Left ventricle myocardium superior (tissue), 1 donor: ENCODE measurements at regions not wholly inside any gene's neighbourhood (a gene's known extent, or its start where the extent isn't known, plus 50 kb on each side); places are given as distances from the start of the nearest gene placed in this dataset.
A peak's percentile ranks its signal among the peaks of the same experiment; 100 is the strongest.

ENCODE experiments used
- ATAC-seq: fragments of 200-7000 bp; cut with Tn5 transposase; one replicate; pipeline ENCODE4 v1.9.1; 2020; ENCODE audit warnings: mild to moderate bottlenecking, moderate library complexity
- DNase-seq: peaks from one replicate; pipeline ENCODE4 v3.0.0-alpha.2; 2020
- intact Hi-C: fragments of 100-400 bp; cut with micrococcal nuclease; formaldehyde crosslinking; loops from one replicate; pipeline ENCODE4 v1.11.0; 2022
- donor health status: DM: no; HTN: yes; CAD: no; lungs with severe emphysema.

GRCh38 chr1:60298290-60298689 is 224.7 kb upstream of the C1orf87 start:
- no peak for ATAC-seq
- DNase-seq, result no peak
- intact Hi-C loops, result no loop called here

- no peak for ATAC-seq
Measured at GRCh38 chr1:60296794-60297193, 223.2 kb upstream of the C1orf87 start.

GRCh38 chr1:60292140-60292539 is 218.6 kb upstream of the C1orf87 start:
- no peak for DNase-seq
- no peak for ATAC-seq
- intact Hi-C loops, result no loop called here

More at GRCh38 chr1:60296794-60297193, 223.2 kb upstream of the C1orf87 start:
- DNase-seq, result no peak
- intact Hi-C loops, result no loop called here

- intact Hi-C loops, result no loop called here
- no peak for DNase-seq
- no peak for ATAC-seq
Measured at GRCh38 chr1:60290393-60290792, 216.8 kb upstream of the C1orf87 start.

- intact Hi-C loops, result loop anchor here (10.0 kb wide), 1 partner anchor 757 kb away; no protein-coding TSS in a partner anchor
- DNase-seq, result no peak
- no peak for ATAC-seq
Measured at GRCh38 chr1:60287536-60287935, 214.0 kb upstream of the C1orf87 start.

GRCh38 chr1:60283690-60284089 is 210.1 kb upstream of the C1orf87 start:
- DNase-seq, result no peak
- intact Hi-C loops, result loop anchor here (5.0 to 10.0 kb wide), 2 partner anchors 484 to 761 kb away; no protein-coding TSS in a partner anchor
- peak; percentile 52 for ATAC-seq

GRCh38 chr1:60281360-60281932 is 207.9 kb upstream of the C1orf87 start:
- ATAC-seq (peak; percentile 92), DNase-seq (peak; percentile 55)
- intact Hi-C loops, result loop anchor here (5.0 to 10.0 kb wide), 2 partner anchors 486 to 763 kb away; no protein-coding TSS in a partner anchor

GRCh38 chr1:60280819-60281218 is 207.2 kb upstream of the C1orf87 start:
- ATAC-seq, result no peak
- intact Hi-C loops, result loop anchor here (5.0 to 10.0 kb wide), 2 partner anchors 486 to 764 kb away; no protein-coding TSS in a partner anchor
- DNase-seq, result no peak

GRCh38 chr1:60280256-60280655 is 206.7 kb upstream of the C1orf87 start:
- intact Hi-C loops, result loop anchor here (5.0 to 10.0 kb wide), 2 partner anchors 487 to 765 kb away; no protein-coding TSS in a partner anchor
- DNase-seq, result no peak
- no peak for ATAC-seq

GRCh38 chr1:60279798-60280197 is 206.2 kb upstream of the C1orf87 start:
- DNase-seq, result no peak
- no peak for ATAC-seq
- intact Hi-C loops, result loop anchor here (5.0 to 10.0 kb wide), 2 partner anchors 488 to 765 kb away; no protein-coding TSS in a partner anchor

- no peak for ATAC-seq
- intact Hi-C loops, result no loop called here
Measured at GRCh38 chr1:60277269-60277668, 203.7 kb upstream of the C1orf87 start.

GRCh38 chr1:60274422-60275290 is 201.1 kb upstream of the C1orf87 start:
- intact Hi-C loops, result no loop called here
- DNase-seq, result no peak
- ATAC-seq, result peak; percentile 61

More at GRCh38 chr1:60277269-60277668, 203.7 kb upstream of the C1orf87 start:
- no peak for DNase-seq

- DNase-seq (no peak), ATAC-seq (no peak)
- intact Hi-C loops, result no loop called here
Measured at GRCh38 chr1:60273185-60273584, 199.6 kb upstream of the C1orf87 start.

- ATAC-seq (no peak), DNase-seq (no peak)
- intact Hi-C loops, result no loop called here
Measured at GRCh38 chr1:60271041-60271440, 197.5 kb upstream of the C1orf87 start.

- intact Hi-C loops, result no loop called here
- ATAC-seq, result no peak
- DNase-seq, result no peak
Measured at GRCh38 chr1:60268451-60268850, 194.9 kb upstream of the C1orf87 start.

- intact Hi-C loops, result no loop called here
- DNase-seq, result no peak
- no peak for ATAC-seq
Measured at GRCh38 chr1:60265560-60266535, 192.3 kb upstream of the C1orf87 start.

- intact Hi-C loops, result no loop called here
- DNase-seq (no peak), ATAC-seq (no peak)
Measured at GRCh38 chr1:60262701-60263100, 189.1 kb upstream of the C1orf87 start.

GRCh38 chr1:60257531-60257930 is 184.0 kb upstream of the C1orf87 start:
- intact Hi-C loops, result no loop called here
- ATAC-seq, result no peak
- DNase-seq, result no peak

- no peak for ATAC-seq
- intact Hi-C loops, result no loop called here
- no peak for DNase-seq
Measured at GRCh38 chr1:60255565-60255964, 182.0 kb upstream of the C1orf87 start.
